CD4-positive, alpha-beta T cell (primary cell): ENCODE measurements at regions not wholly inside any gene's neighbourhood (a gene's known extent, or its start where the extent isn't known, plus 50 kb on each side); places are given as distances from the start of the nearest gene placed in this dataset.

ENCODE experiments used
- ATAC-seq: fragments of 200-7000 bp; cut with Tn5 transposase; one replicate; pipeline ENCODE4 v1.10.0; 2022; ENCODE audit warnings: mild to moderate bottlenecking; ENCODE audit not compliant: poor library complexity
- CTCF ChIA-PET: fragments of 350-600 bp; sonication (Branson Sonifier 250); formaldehyde crosslinking; loops from one replicate; lab custom pipeline; 2021; ENCODE audit warnings: antibody characterized with exemption, inconsistent platforms; lab: Charles Lee
- POLR2A ChIA-PET: fragments of 350-600 bp; sonication (Branson Sonifier 250); formaldehyde crosslinking; loops from one replicate; lab custom pipeline; 2021; ENCODE audit warnings: antibody characterized with exemption, inconsistent platforms; lab: Charles Lee
- DNase-seq, 14 experiments: peaks; one replicate each; pipeline ENCODE4 v3.0.0-alpha.2; 2013 to 2020; ENCODE audit warnings: mixed read lengths in 2 of 14
- H3K27ac ChIP-seq, 2 donors: one replicate each; pipeline versions ENCODE4 v1.5.1 to v1.7.0; 2013; ENCODE audit warnings: low read length in 2 of 2, low read depth in 1 of 2, mild to moderate bottlenecking in 1 of 2
- H3K27me3 ChIP-seq, 2 experiments: 1 replicate in 1 of 2; 2 replicates in 1 of 2; pipeline versions ENCODE4 v1.6.1 to v1.7.0; 2013; ENCODE audit warnings: low read length in 2 of 2, control low read depth in 1 of 2, mild to moderate bottlenecking in 1 of 2, moderate library complexity in 1 of 2; ENCODE audit not compliant: insufficient read depth in 2 of 2, control insufficient read depth in 1 of 2
- H3K36me3 ChIP-seq: one replicate; pipeline ENCODE4 v1.6.1; 2013; ENCODE audit warnings: low read length, control low read depth; ENCODE audit not compliant: insufficient read depth
- H3K4me1 ChIP-seq: one replicate; pipeline ENCODE4 v1.6.1; 2013; ENCODE audit warnings: low read length, control low read depth; ENCODE audit not compliant: insufficient read depth
- H3K4me3 ChIP-seq: one replicate; pipeline ENCODE4 v1.5.1; 2013; ENCODE audit warnings: mild to moderate bottlenecking, low read length, moderate library complexity
- H3K9me3 ChIP-seq, 2 experiments: 1 replicate in 1 of 2; 2 replicates in 1 of 2; pipeline versions ENCODE4 v1.6.1 to v1.7.0; 2013; ENCODE audit warnings: low read length in 2 of 2, mild to moderate bottlenecking in 2 of 2, control low read depth in 1 of 2, moderate library complexity in 1 of 2; ENCODE audit not compliant: control insufficient read depth in 1 of 2, insufficient read depth in 1 of 2
- H3K27ac Mint-ChIP-seq: one replicate; pipeline ENCODE4 v1.8.0; 2020; ENCODE audit warnings: mixed read lengths
- H3K27me3 Mint-ChIP-seq: one replicate; pipeline ENCODE4 v1.8.0; 2021; ENCODE audit warnings: mixed read lengths
- H3K36me3 Mint-ChIP-seq: one replicate; pipeline ENCODE4 v1.8.0; 2021; ENCODE audit warnings: low read depth, mixed read lengths
- H3K4me1 Mint-ChIP-seq: one replicate; pipeline ENCODE4 v1.8.0; 2021; ENCODE audit warnings: low read depth, mixed read lengths
- H3K4me3 Mint-ChIP-seq: one replicate; pipeline ENCODE4 v1.8.0; 2020; ENCODE audit warnings: mild to moderate bottlenecking, mixed read lengths
- H3K9me3 Mint-ChIP-seq: one replicate; pipeline ENCODE4 v1.8.0; 2020; ENCODE audit warnings: mixed read lengths
- CTCF ChIP-seq: fragments of 200-600 bp; IDR thresholded peaks from one replicate; pipeline ENCODE4 v1.8.0; 2022; ENCODE audit warnings: antibody characterized with exemption, mild to moderate bottlenecking
- intact Hi-C, 2 experiments: fragments of 100-400 bp; cut with DNase I in 1 of 2; cut with micrococcal nuclease in 1 of 2; formaldehyde crosslinking; loops; one replicate each; pipeline versions ENCODE4 v1.15.1 to v1.9.0; 2023 to 2025; cut with DNase I, micrococcal nuclease

GRCh38 chr2:101568969-101569368 lies 94.1 kb upstream of the RFX8 start:
- Histone ChIP-seq H3K36me3 (no peaks in the 10 kb centered on the region), H3K9me3 (peaks cover 0 to 9% of the 10 kb centered on the region in 2 experiments), H3K4me3 (no peak overlapping the region), H3K27ac (no peak overlapping the region), H3K4me1 (peaks cover 16% of the 10 kb centered on the region), H3K27me3 (no peaks in the 10 kb centered on the region)
- intact Hi-C loops = no loop called here
- Mint-ChIP-seq H3K27ac (peak overlapping the region; percentile 47), H3K4me1 (peaks cover 69% of the 10 kb centered on the region), H3K9me3 (peaks cover 6% of the 10 kb centered on the region), H3K4me3 (no peak overlapping the region), H3K36me3 (no peaks in the 10 kb centered on the region), H3K27me3 (no peaks in the 10 kb centered on the region)
- DNase-seq (no peak), ATAC-seq (no peak)
- TF ChIP-seq CTCF = no peak
- ChIA-PET POLR2A (interaction anchor here (1.3 to 1.5 kb wide), 2 partner anchors 94 to 128 kb away, joined by 3 to 4 read pairs; partner anchors contain the start of genes MAP4K4 and RFX8), CTCF (interaction anchor here (0.6 to 0.7 kb wide), 2 partner anchors 187 to 218 kb away, joined by 3 to 5 read pairs; no protein-coding TSS in a partner anchor)

- H3K4me3 Mint-ChIP-seq = peak overlapping the region; percentile 2
- Histone ChIP-seq H3K27ac (no peak overlapping the region), H3K4me3 (no peak overlapping the region), H3K9me3 (peaks cover 0 to 4% of the 10 kb centered on the region in 2 experiments), H3K36me3 (no peaks in the 10 kb centered on the region), H3K27me3 (no peaks in the 10 kb centered on the region), H3K4me1 (peaks cover 30% of the 10 kb centered on the region)
- no peaks in the 10 kb centered on the region for H3K36me3 Mint-ChIP-seq
- H3K27me3 Mint-ChIP-seq = no peaks in the 10 kb centered on the region
- H3K9me3 Mint-ChIP-seq = no peaks in the 10 kb centered on the region
- no peak for TF ChIP-seq CTCF
- CTCF ChIA-PET = no interaction called here
- intact Hi-C loops = no loop called here
- POLR2A ChIA-PET = no interaction called here
- no peak overlapping the region for H3K27ac Mint-ChIP-seq
- no peak for DNase-seq
- H3K4me1 Mint-ChIP-seq = peaks cover 71% of the 10 kb centered on the region
- ATAC-seq = no peak
Observed at GRCh38 chr2:101566632-101567228, 91.8 kb upstream of the RFX8 start.

DNA sequence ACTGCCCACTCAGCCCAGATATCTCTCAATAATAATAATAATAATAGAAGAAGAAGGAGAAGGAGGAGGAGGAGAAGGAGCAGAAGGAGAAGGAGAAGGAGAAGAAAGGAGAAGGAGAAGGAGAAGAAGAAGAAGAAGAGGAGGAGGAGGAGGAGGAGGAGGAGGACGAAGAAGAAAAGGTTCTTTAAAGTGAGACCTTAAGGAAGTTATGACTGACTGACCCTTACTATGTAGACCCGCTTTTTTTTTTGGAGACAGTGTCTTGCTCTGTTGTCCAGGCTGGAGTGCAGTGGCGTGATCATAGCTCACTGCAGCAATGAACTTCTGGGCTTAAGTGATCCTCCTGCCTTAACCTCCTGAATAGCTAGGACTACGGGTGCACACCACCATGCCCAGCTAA lies 88.9 kb upstream of the RFX8 start:
- Mint-ChIP-seq H3K4me1 (peaks cover 66% of the 10 kb centered on the region), H3K9me3 (peaks cover 3% of the 10 kb centered on the region), H3K4me3 (no peak overlapping the region), H3K27ac (no peak overlapping the region), H3K36me3 (peaks cover 6% of the 10 kb centered on the region), H3K27me3 (no peaks in the 10 kb centered on the region)
- ATAC-seq = no peak
- H3K9me3 ChIP-seq = peaks cover 9 to 12% of the 10 kb centered on the region in 2 experiments
- peaks cover 33% of the 10 kb centered on the region for H3K4me1 ChIP-seq
- POLR2A ChIA-PET = no interaction called here
- H3K27me3 ChIP-seq = no peaks in the 10 kb centered on the region
- H3K27ac ChIP-seq = no peak overlapping the region
- H3K4me3 ChIP-seq = no peak overlapping the region
- DNase-seq = no peak
- intact Hi-C loops = no loop called here
- CTCF ChIA-PET = no interaction called here
- TF ChIP-seq CTCF = no peak
- no peaks in the 10 kb centered on the region for H3K36me3 ChIP-seq
